ENCODE measurements at regions not wholly inside any gene's neighbourhood (a gene's known extent, or its start where the extent isn't known, plus 50 kb on each side); places are given as distances from the start of the nearest gene placed in this dataset.

GRCh38 chr7:112594397-112594796 is 113.6 kb downstream of the LSMEM1 start:
- no peak for ATAC-seq

- no peak for ATAC-seq
Observed at GRCh38 chr7:112596260-112596659, 115.5 kb downstream of the LSMEM1 start.

- ATAC-seq, result no peak
Observed at GRCh38 chr7:112596981-112597380, 116.2 kb downstream of the LSMEM1 start.

- ATAC-seq, result no peak
Observed at GRCh38 chr7:112603673-112604072, 122.9 kb downstream of the LSMEM1 start.

GRCh38 chr7:112610636-112611035 is 129.8 kb downstream of the LSMEM1 start:
- no peak for ATAC-seq

- ATAC-seq, result no peak
Observed at GRCh38 chr7:112615701-112616100, 134.9 kb downstream of the LSMEM1 start.

- ATAC-seq, result no peak
Observed at GRCh38 chr7:112616295-112616694, 135.5 kb downstream of the LSMEM1 start.

- ATAC-seq, result no peak
Observed at GRCh38 chr7:112619343-112619742, 138.6 kb downstream of the LSMEM1 start.

GRCh38 chr7:112622159-112622715 is 141.4 kb downstream of the LSMEM1 start:
- ATAC-seq, result no peak

- ATAC-seq, result no peak
Observed at GRCh38 chr7:112624416-112624815, 143.6 kb downstream of the LSMEM1 start.

- no peak for ATAC-seq
Observed at GRCh38 chr7:112630565-112630964, 149.8 kb downstream of the LSMEM1 start.

GRCh38 chr7:112634107-112634506 is 153.3 kb downstream of the LSMEM1 start:
- no peak for ATAC-seq

- no peak for ATAC-seq
Observed at GRCh38 chr7:112635742-112636141, 154.5 kb downstream of the TMEM168 start.

GRCh38 chr7:112638675-112639400 is 151.4 kb downstream of the TMEM168 start:
- ATAC-seq, result no peak

GRCh38 chr7:112640685-112641084 is 149.5 kb downstream of the TMEM168 start:
- ATAC-seq, result no peak

- ATAC-seq, result no peak
Observed at GRCh38 chr7:112646783-112647182, 143.4 kb downstream of the TMEM168 start.

- no peak for ATAC-seq
Observed at GRCh38 chr7:112648781-112649180, 141.4 kb downstream of the TMEM168 start.

- no peak for ATAC-seq
Observed at GRCh38 chr7:112649560-112649959, 140.6 kb downstream of the TMEM168 start.

- no peak for ATAC-seq
Observed at GRCh38 chr7:112654322-112655216, 135.6 kb downstream of the TMEM168 start.

GRCh38 chr7:112665709-112666108 is 124.5 kb downstream of the TMEM168 start:
- no peak for ATAC-seq

- no peak for ATAC-seq
Observed at GRCh38 chr7:112668561-112668960, 121.6 kb downstream of the TMEM168 start.

GRCh38 chr7:112669306-112669705 is 120.9 kb downstream of the TMEM168 start:
- ATAC-seq, result no peak

- ATAC-seq, result no peak
Observed at GRCh38 chr7:112670193-112670592, 120.0 kb downstream of the TMEM168 start.

- ATAC-seq, result no peak
Observed at GRCh38 chr7:112678626-112679025, 111.6 kb downstream of the TMEM168 start.
